ENCODE measurements at regions not wholly inside any gene's neighbourhood (a gene's known extent, or its start where the extent isn't known, plus 50 kb on each side); places are given as distances from the start of the nearest gene placed in this dataset.

- H3K27me3 ChIP-seq: no peaks in the 10 kb centered on the region
- no peaks in the 10 kb centered on the region for H3K9me3 ChIP-seq
- DNase-seq: no peak
- H3K27ac ChIP-seq: no peak overlapping the region
- H3K36me3 ChIP-seq: no peaks in the 10 kb centered on the region
- H3K4me1 ChIP-seq: peaks cover 0 to 6% (median 0%) of the 10 kb centered on the region in 4 donors
- no peak overlapping the region for H3K4me3 ChIP-seq
- no peak for TF ChIP-seq CTCF (IDR thresholded peaks at IDR 0.05)
- intact Hi-C loops (cut with DNase I; ENCODE audit: low total_unique reads): no loop called here
Observed at GRCh38 chr15:87573039-87573438, 683.5 kb downstream of the NTRK3 start.

GRCh38 chr15:87572381-87572910, 684.1 kb downstream of the NTRK3 start:
- Histone ChIP-seq H3K27ac (no peak overlapping the region), H3K4me3 (no peak overlapping the region), H3K9me3 (no peaks in the 10 kb centered on the region), H3K4me1 (peaks cover 0 to 6% (median 0%) of the 10 kb centered on the region in 4 donors), H3K36me3 (no peaks in the 10 kb centered on the region), H3K27me3 (no peaks in the 10 kb centered on the region)
- TF ChIP-seq CTCF (IDR thresholded peaks at IDR 0.05): no peak
- no peak for DNase-seq
- intact Hi-C loops (cut with DNase I; ENCODE audit: low total_unique reads): no loop called here

- TF ChIP-seq CTCF (IDR thresholded peaks at IDR 0.05): no peak
- intact Hi-C loops (cut with DNase I; ENCODE audit: low total_unique reads): no loop called here
- H3K27me3 ChIP-seq: no peaks in the 10 kb centered on the region
- H3K4me1 ChIP-seq: peaks cover 0 to 6% (median 0%) of the 10 kb centered on the region in 4 donors
- H3K27ac ChIP-seq: no peak overlapping the region
- H3K36me3 ChIP-seq: no peaks in the 10 kb centered on the region
- no peak overlapping the region for H3K4me3 ChIP-seq
- no peaks in the 10 kb centered on the region for H3K9me3 ChIP-seq
- DNase-seq: no peak
Observed at GRCh38 chr15:87570206-87570605, 686.3 kb downstream of the NTRK3 start.

GRCh38 chr15:87569581-87569980, 687.0 kb downstream of the NTRK3 start:
- Histone ChIP-seq H3K4me1 (peaks cover 0 to 6% (median 0%) of the 10 kb centered on the region in 4 donors), H3K36me3 (no peaks in the 10 kb centered on the region), H3K27ac (no peak overlapping the region), H3K4me3 (no peak overlapping the region), H3K27me3 (no peaks in the 10 kb centered on the region), H3K9me3 (no peaks in the 10 kb centered on the region)
- DNase-seq: no peak
- no peak for TF ChIP-seq CTCF (IDR thresholded peaks at IDR 0.05)
- intact Hi-C loops (cut with DNase I; ENCODE audit: low total_unique reads): no loop called here

- no peak overlapping the region for H3K4me3 ChIP-seq
- intact Hi-C loops (cut with DNase I; ENCODE audit: low total_unique reads): no loop called here
- H3K36me3 ChIP-seq: no peaks in the 10 kb centered on the region
- H3K27me3 ChIP-seq: no peaks in the 10 kb centered on the region
- DNase-seq: no peak
- H3K27ac ChIP-seq: no peak overlapping the region
- H3K9me3 ChIP-seq: no peaks in the 10 kb centered on the region
- H3K4me1 ChIP-seq: peaks cover 0 to 6% (median 0%) of the 10 kb centered on the region in 4 donors
- no peak for TF ChIP-seq CTCF (IDR thresholded peaks at IDR 0.05)
Observed at GRCh38 chr15:87567406-87568030, 689.0 kb downstream of the NTRK3 start.

Measured in tibial artery (tissue), 4 donors.